Esophagus squamous epithelium (tissue), 4 donors: ENCODE measurements at regions not wholly inside any gene's neighbourhood (a gene's known extent, or its start where the extent isn't known, plus 50 kb on each side); places are given as distances from the start of the nearest gene placed in this dataset.

Source experiments
- POLR2A ChIP-seq, 4 donors: fragments of 450-650 bp; IDR thresholded peaks; one replicate each; pipeline ENCODE4 v1.6.1; 2017; ENCODE audit warnings: antibody characterized with exemption in 4 of 4, mild to moderate bottlenecking in 4 of 4, moderate library complexity in 3 of 4
- TF ChIP-seq, protein P1 (sequence below), 6 experiments: fragments of 450-650 bp in 4 of 6; fragments of 200-600 bp in 2 of 6; sonication (generic) in 2 of 6; IDR thresholded peaks; one replicate each; pipeline ENCODE4 v1.5.1; 2016 to 2019; ENCODE audit warnings: antibody characterized with exemption in 6 of 6, mild to moderate bottlenecking in 4 of 6, moderate library complexity in 4 of 6

GRCh38 chr6:4510906-4511640 is 265.1 kb upstream of the CDYL start:
- TF ChIP-seq, protein P1, sequence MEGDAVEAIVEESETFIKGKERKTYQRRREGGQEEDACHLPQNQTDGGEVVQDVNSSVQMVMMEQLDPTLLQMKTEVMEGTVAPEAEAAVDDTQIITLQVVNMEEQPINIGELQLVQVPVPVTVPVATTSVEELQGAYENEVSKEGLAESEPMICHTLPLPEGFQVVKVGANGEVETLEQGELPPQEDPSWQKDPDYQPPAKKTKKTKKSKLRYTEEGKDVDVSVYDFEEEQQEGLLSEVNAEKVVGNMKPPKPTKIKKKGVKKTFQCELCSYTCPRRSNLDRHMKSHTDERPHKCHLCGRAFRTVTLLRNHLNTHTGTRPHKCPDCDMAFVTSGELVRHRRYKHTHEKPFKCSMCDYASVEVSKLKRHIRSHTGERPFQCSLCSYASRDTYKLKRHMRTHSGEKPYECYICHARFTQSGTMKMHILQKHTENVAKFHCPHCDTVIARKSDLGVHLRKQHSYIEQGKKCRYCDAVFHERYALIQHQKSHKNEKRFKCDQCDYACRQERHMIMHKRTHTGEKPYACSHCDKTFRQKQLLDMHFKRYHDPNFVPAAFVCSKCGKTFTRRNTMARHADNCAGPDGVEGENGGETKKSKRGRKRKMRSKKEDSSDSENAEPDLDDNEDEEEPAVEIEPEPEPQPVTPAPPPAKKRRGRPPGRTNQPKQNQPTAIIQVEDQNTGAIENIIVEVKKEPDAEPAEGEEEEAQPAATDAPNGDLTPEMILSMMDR (IDR thresholded peaks at IDR 0.05), result no peak
- no peak for TF ChIP-seq POLR2A (IDR thresholded peaks at IDR 0.05)
